Body of pancreas (tissue), 4 donors: ENCODE measurements at regions not wholly inside any gene's neighbourhood (a gene's known extent, or its start where the extent isn't known, plus 50 kb on each side); places are given as distances from the start of the nearest gene placed in this dataset.

Experiments used
- ATAC-seq: fragments of 150-250 bp; one replicate; pipeline ENCODE4 v1.9.1; 2016
- DNase-seq, 4 donors: peaks; one replicate each; pipeline ENCODE4 v3.0.0-alpha.2; 2019
- H3K27ac ChIP-seq, 4 donors: fragments of 200-600 bp; sonication (generic); 1 replicate in 3 of 4; 2 replicates in 1 of 4; pipeline versions ENCODE4 v1.5.1 to v1.6.1; 2016 to 2019; ENCODE audit warnings: mild to moderate bottlenecking in 1 of 4, mixed read lengths in 1 of 4, moderate library complexity in 1 of 4
- H3K27me3 ChIP-seq, 2 donors: fragments of 200-600 bp; sonication (generic); one replicate each; pipeline ENCODE4 v1.6.0; 2016; ENCODE audit warnings: mild to moderate bottlenecking in 1 of 2
- H3K36me3 ChIP-seq, 2 donors: fragments of 200-600 bp; sonication (generic); replicated peaks in 1 of 2; 2 replicates each; pipeline ENCODE4 v1.5.1; 2016; ENCODE audit warnings: low read depth in 2 of 2; ENCODE audit not compliant: insufficient read depth in 1 of 2
- H3K4me1 ChIP-seq: fragments of 200-600 bp; sonication (generic); one replicate; pipeline ENCODE4 v1.6.0; 2016
- H3K4me3 ChIP-seq, 2 donors: fragments of 200-600 bp; sonication (generic); 1 replicate in 1 of 2; 2 replicates in 1 of 2; pipeline ENCODE4 v1.5.1; 2016 to 2019
- H3K9me3 ChIP-seq, 3 donors: fragments of 200-600 bp; sonication (generic); 1 replicate in 2 of 3; 2 replicates in 1 of 3; pipeline ENCODE4 v1.5.1; 2016
- CTCF ChIP-seq, 7 experiments: fragments of 450-650 bp in 4 of 7; fragments of 200-600 bp in 3 of 7; sonication (generic) in 3 of 7; IDR thresholded peaks; one replicate each; pipeline ENCODE4 v1.5.1; 2016 to 2019; ENCODE audit warnings: antibody characterized with exemption in 7 of 7
- POLR2A ChIP-seq, 3 donors: fragments of 450-650 bp; IDR thresholded peaks; one replicate each; pipeline ENCODE4 v1.6.1; 2016; ENCODE audit warnings: antibody characterized with exemption in 3 of 3, mild to moderate bottlenecking in 2 of 3
- WGBS, 2 donors: methylation state at CpG; one replicate each; pipeline ENCODE4 v1.1.5; 2017; 5-methylcytosine and 5-hydroxymethylcytosine counted together
- intact Hi-C: fragments of 100-400 bp; cut with DNase I; formaldehyde crosslinking; loops from one replicate; pipeline ENCODE4 v1.15.1; 2023

DNA sequence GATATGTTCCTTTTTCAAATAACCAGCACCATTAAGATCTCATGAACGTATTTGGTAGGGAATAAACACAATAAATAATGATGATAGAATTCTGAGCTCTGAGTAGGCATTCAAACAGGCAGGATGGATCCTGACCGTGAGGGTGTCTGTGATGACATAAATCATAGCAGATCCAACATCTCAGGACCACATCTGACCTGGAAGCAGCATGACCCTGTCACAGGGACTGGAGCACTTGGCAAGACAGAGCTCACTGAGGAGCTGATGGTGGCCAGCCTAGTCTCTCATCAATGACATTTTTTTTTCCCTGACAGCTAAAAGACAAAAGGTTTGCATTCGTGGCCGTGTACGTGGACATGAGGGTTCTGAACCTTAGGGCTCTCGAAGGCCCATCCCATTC lies 337.5 kb downstream of the NPIPA8 start:
- no peaks in the 10 kb centered on the region for H3K36me3 ChIP-seq
- no peak for DNase-seq
- TF ChIP-seq CTCF (IDR thresholded peaks at IDR 0.05) (no peak), POLR2A (IDR thresholded peaks at IDR 0.05) (no peak)

GRCh38 chr16:17998550-17998949 lies 338.0 kb downstream of the NPIPA8 start:
- Histone ChIP-seq H3K4me1 (no peaks in the 10 kb centered on the region), H3K9me3 (no peaks in the 10 kb centered on the region), H3K4me3 (no peak overlapping the region), H3K27ac (no peak overlapping the region), H3K27me3 (no peaks in the 10 kb centered on the region), H3K36me3 (no peaks in the 10 kb centered on the region)
- ATAC-seq (no peak), DNase-seq (no peak)
- TF ChIP-seq POLR2A (IDR thresholded peaks at IDR 0.05) (no peak), CTCF (IDR thresholded peaks at IDR 0.05) (no peak)
- intact Hi-C loops, result no loop called here
- 96 to 100% methylated on average over 1 of the region's 1 CpG for WGBS, 2 donors

More for the DNA sequence above, 337.5 kb downstream of the NPIPA8 start:
- ATAC-seq, result no peak
- Histone ChIP-seq H3K27me3 (no peaks in the 10 kb centered on the region), H3K4me1 (no peaks in the 10 kb centered on the region), H3K9me3 (no peaks in the 10 kb centered on the region), H3K27ac (no peak overlapping the region), H3K4me3 (no peak overlapping the region)
- 62 to 72% methylated on average over 6 of the region's 6 CpGs for WGBS, 2 donors
- intact Hi-C loops, result no loop called here

- no peak for TF ChIP-seq CTCF (IDR thresholded peaks at IDR 0.05)
- no peak for TF ChIP-seq POLR2A (IDR thresholded peaks at IDR 0.05)
- ATAC-seq, result no peak
- no peaks in the 10 kb centered on the region for H3K4me1 ChIP-seq
- H3K9me3 ChIP-seq, result no peaks in the 10 kb centered on the region
- no peak for DNase-seq
- H3K27ac ChIP-seq, result no peak overlapping the region
- no peaks in the 10 kb centered on the region for H3K27me3 ChIP-seq
- intact Hi-C loops, result no loop called here
- 36 to 45% methylated on average over 5 of the region's 5 CpGs for WGBS, 2 donors
- no peak overlapping the region for H3K4me3 ChIP-seq
- no peaks in the 10 kb centered on the region for H3K36me3 ChIP-seq
Observed at GRCh38 chr16:17994027-17994426, 342.5 kb downstream of the NPIPA8 start.

DNA sequence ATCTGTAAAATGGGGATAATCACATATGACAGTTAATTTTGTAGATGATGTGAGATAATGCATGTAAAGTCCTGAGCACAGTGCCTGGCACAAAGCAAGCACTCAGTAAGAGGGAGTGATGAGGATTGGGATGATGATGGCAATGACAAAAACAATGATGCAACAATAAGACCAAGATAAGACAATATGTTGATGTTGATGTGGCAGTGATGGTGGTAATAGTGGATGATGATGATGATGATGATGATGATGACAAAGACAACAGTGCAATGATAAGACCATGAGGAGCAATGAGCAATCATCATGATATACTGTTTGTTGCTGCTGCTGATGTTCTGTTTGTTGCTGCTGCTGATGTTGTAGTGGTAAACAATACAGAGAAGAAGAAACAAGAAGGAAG lies 344.1 kb downstream of the NPIPA8 start:
- no peaks in the 10 kb centered on the region for H3K36me3 ChIP-seq
- H3K4me3 ChIP-seq, result no peak overlapping the region
- H3K9me3 ChIP-seq, result no peaks in the 10 kb centered on the region
- intact Hi-C loops, result no loop called here
- DNase-seq, result no peak
- no peaks in the 10 kb centered on the region for H3K27me3 ChIP-seq
- H3K4me1 ChIP-seq, result no peaks in the 10 kb centered on the region
- H3K27ac ChIP-seq, result no peak overlapping the region
- TF ChIP-seq CTCF (IDR thresholded peaks at IDR 0.05), result no peak
- no peak for TF ChIP-seq POLR2A (IDR thresholded peaks at IDR 0.05)
- no peak for ATAC-seq

DNA sequence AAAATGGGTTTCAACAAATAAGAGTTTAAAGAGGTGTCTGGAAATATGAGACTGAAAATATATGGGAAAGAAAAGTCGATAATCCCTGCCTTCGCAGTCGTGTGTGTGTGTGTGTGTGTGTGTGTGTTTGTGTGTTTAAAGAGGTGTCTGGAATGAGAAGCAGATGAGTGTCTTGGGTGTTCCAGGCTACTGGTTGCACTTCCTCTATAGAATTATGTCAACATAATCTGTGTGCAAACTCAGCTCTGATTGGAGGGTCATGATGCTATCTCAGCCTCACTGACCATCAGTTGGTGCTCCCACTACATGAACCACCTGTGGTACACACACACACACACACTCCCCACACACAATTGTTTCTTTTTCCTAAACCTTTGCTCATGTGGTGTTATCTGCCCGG lies 347.3 kb downstream of the NPIPA8 start:
- Histone ChIP-seq H3K4me3 (no peak overlapping the region), H3K36me3 (no peaks in the 10 kb centered on the region), H3K4me1 (no peaks in the 10 kb centered on the region), H3K27ac (no peak overlapping the region), H3K9me3 (no peaks in the 10 kb centered on the region), H3K27me3 (no peaks in the 10 kb centered on the region)
- intact Hi-C loops, result no loop called here
- WGBS, 2 donors, result 52 to 54% methylated on average over 4 of the region's 4 CpGs
- TF ChIP-seq CTCF (IDR thresholded peaks at IDR 0.05) (no peak), POLR2A (IDR thresholded peaks at IDR 0.05) (no peak)
- ATAC-seq, result no peak
- no peak for DNase-seq
